Ishikawa (cell line): ENCODE measurements at regions not wholly inside any gene's neighbourhood (a gene's known extent, or its start where the extent isn't known, plus 50 kb on each side); places are given as distances from the start of the nearest gene placed in this dataset.
A peak's percentile ranks its signal among the peaks of the same experiment; 100 is the strongest.

Experiments used
- CEBPB ChIP-seq: IDR thresholded peaks from 2 replicates; pipeline ENCODE4 v1.6.1; 2012
- CREB1 ChIP-seq: IDR thresholded peaks from 2 replicates; pipeline ENCODE4 v1.6.1; 2012; ENCODE audit warnings: low read depth
- EGR1 ChIP-seq: IDR thresholded peaks from 2 replicates; pipeline ENCODE4 v1.6.1; 2012
- EP300 ChIP-seq: IDR thresholded peaks from 2 replicates; pipeline ENCODE4 v1.6.1; 2012; ENCODE audit warnings: borderline replicate concordance
- FOXM1 ChIP-seq: IDR thresholded peaks from 2 replicates; pipeline ENCODE4 v1.6.1; 2012; ENCODE audit warnings: low read depth, borderline replicate concordance
- MAX ChIP-seq: IDR thresholded peaks from 2 replicates; pipeline ENCODE4 v1.6.1; 2012
- NFIC ChIP-seq: IDR thresholded peaks from 2 replicates; pipeline ENCODE4 v1.6.1; 2012
- RAD21 ChIP-seq: IDR thresholded peaks from 2 replicates; pipeline ENCODE4 v1.6.1; 2012; ENCODE audit warnings: low read depth
- TAF1 ChIP-seq: IDR thresholded peaks from 2 replicates; pipeline ENCODE4 v1.6.1; 2012; ENCODE audit warnings: low read depth, mild to moderate bottlenecking
- TCF12 ChIP-seq: IDR thresholded peaks from 2 replicates; pipeline ENCODE4 v1.6.1; 2012; ENCODE audit warnings: low read depth
- TEAD4 ChIP-seq: IDR thresholded peaks from 2 replicates; pipeline ENCODE4 v1.6.1; 2012
- YY1 ChIP-seq: IDR thresholded peaks from 2 replicates; pipeline ENCODE4 v1.6.1; 2012; ENCODE audit warnings: low read depth
- ZBTB7A ChIP-seq: IDR thresholded peaks from 2 replicates; pipeline ENCODE4 v1.6.1; 2012; ENCODE audit warnings: low read depth
- TF ChIP-seq, protein P1 (sequence below): IDR thresholded peaks from 2 replicates; pipeline ENCODE4 v1.6.1; 2012; ENCODE audit warnings: low read depth, mild to moderate bottlenecking
- TF ChIP-seq, protein P2 (sequence below): IDR thresholded peaks from 2 replicates; pipeline ENCODE4 v1.6.1; 2012

DNA sequence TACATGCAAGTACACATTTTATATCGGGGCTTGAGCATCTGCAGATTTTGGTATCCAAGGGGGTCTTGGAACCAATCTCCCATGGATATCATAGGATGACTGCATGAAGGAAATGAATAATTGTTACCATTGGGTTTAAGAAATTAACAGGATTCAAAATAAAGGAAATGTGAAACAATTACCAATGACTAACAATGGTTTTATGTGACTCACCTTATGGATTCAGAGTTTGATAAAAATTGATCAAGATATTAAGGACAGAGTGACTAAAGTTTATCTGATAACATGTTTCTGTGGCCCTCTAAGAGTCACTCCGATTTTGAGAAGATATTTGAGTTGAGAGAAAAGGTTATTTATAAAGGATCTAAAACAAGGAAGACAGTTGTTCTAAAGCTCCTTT is 93.0 kb upstream of the ODAD2 start:
- TF ChIP-seq NFIC = no peak
- TF ChIP-seq CEBPB = no peak
- TF ChIP-seq MAX = no peak
- TF ChIP-seq EP300 = no peak
- TF ChIP-seq ZBTB7A = no peak
- TF ChIP-seq TAF1 = no peak
- TF ChIP-seq TCF12 = no peak
- no peak for TF ChIP-seq EGR1
- TF ChIP-seq, protein P1, sequence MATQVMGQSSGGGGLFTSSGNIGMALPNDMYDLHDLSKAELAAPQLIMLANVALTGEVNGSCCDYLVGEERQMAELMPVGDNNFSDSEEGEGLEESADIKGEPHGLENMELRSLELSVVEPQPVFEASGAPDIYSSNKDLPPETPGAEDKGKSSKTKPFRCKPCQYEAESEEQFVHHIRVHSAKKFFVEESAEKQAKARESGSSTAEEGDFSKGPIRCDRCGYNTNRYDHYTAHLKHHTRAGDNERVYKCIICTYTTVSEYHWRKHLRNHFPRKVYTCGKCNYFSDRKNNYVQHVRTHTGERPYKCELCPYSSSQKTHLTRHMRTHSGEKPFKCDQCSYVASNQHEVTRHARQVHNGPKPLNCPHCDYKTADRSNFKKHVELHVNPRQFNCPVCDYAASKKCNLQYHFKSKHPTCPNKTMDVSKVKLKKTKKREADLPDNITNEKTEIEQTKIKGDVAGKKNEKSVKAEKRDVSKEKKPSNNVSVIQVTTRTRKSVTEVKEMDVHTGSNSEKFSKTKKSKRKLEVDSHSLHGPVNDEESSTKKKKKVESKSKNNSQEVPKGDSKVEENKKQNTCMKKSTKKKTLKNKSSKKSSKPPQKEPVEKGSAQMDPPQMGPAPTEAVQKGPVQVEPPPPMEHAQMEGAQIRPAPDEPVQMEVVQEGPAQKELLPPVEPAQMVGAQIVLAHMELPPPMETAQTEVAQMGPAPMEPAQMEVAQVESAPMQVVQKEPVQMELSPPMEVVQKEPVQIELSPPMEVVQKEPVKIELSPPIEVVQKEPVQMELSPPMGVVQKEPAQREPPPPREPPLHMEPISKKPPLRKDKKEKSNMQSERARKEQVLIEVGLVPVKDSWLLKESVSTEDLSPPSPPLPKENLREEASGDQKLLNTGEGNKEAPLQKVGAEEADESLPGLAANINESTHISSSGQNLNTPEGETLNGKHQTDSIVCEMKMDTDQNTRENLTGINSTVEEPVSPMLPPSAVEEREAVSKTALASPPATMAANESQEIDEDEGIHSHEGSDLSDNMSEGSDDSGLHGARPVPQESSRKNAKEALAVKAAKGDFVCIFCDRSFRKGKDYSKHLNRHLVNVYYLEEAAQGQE = no peak
- no peak for TF ChIP-seq YY1
- no peak for TF ChIP-seq RAD21
- TF ChIP-seq, protein P2, sequence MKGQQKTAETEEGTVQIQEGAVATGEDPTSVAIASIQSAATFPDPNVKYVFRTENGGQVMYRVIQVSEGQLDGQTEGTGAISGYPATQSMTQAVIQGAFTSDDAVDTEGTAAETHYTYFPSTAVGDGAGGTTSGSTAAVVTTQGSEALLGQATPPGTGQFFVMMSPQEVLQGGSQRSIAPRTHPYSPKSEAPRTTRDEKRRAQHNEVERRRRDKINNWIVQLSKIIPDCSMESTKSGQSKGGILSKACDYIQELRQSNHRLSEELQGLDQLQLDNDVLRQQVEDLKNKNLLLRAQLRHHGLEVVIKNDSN = no peak
- TF ChIP-seq FOXM1 = no peak
- no peak for TF ChIP-seq TEAD4
- no peak for TF ChIP-seq CREB1

- TF ChIP-seq TAF1 = no peak
- TF ChIP-seq YY1 = no peak
- no peak for TF ChIP-seq TEAD4
- TF ChIP-seq FOXM1 = no peak
- TF ChIP-seq TCF12 = no peak
- TF ChIP-seq RAD21 = no peak
- TF ChIP-seq ZBTB7A = no peak
Observed at GRCh38 chr10:28090506-28090905, 91.6 kb upstream of the ODAD2 start.

- TF ChIP-seq ZBTB7A = no peak
- TF ChIP-seq EGR1 = no peak
- no peak for TF ChIP-seq CREB1
Observed at GRCh38 chr10:28089467-28089866, 90.6 kb upstream of the ODAD2 start.

DNA sequence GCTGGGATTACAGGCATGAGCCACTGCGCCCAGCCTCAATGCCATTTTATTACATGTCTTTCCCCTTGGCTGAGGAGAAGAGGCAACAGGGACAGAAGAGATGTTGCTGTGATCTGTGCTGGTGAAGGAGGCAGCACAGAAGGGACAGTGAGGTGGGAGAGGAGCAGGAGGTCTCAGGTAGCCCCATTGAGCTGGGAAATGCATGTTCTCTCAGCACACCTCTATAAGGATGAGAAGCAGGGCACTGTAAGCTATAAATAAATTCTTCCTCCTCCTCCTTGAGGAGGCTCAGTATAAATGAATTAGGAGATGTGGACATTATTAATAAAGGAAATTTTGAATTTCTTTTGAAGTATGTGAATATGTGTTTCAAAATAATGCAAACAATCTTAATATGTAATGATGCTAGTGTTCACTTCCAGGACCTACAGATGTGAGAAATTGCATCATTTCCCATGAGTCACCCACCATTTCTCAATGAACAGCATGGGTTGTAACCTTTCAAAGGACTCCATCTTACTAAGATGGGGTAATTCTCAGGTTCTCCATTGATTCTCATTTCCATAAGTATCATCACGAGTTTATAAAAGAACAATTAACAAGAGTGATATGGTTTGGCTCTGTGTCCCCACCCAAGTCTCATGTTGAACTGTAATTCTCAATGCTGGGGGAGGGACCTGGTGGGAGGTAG is 88.9 kb upstream of the ODAD2 start:
- TF ChIP-seq CEBPB = peak; percentile 47; the same call in 1 of the 2 replicates
- TF ChIP-seq, protein P1 = no peak

- TF ChIP-seq TCF12 (no peak), ZBTB7A (no peak), TEAD4 (no peak), YY1 (no peak), EP300 (no peak), TAF1 (no peak), CEBPB (no peak), CREB1 (no peak), FOXM1 (no peak)
- TF ChIP-seq, protein P1 = no peak
- TF ChIP-seq, protein P2 = no peak
Observed at GRCh38 chr10:28082885-28083284, 84.0 kb upstream of the ODAD2 start.
